AG10803 (cell line): ENCODE measurements at regions not wholly inside any gene's neighbourhood (a gene's known extent, or its start where the extent isn't known, plus 50 kb on each side); places are given as distances from the start of the nearest gene placed in this dataset.

Source experiments
- DNase-seq: peaks from one replicate; pipeline ENCODE4 v3.0.0; 2010; ENCODE audit warnings: low read depth
- H3K4me3 ChIP-seq: 2 replicates; pipeline ENCODE4 v1.5.1; 2011; ENCODE audit warnings: mild to moderate bottlenecking, low read length, control low read depth
- CTCF ChIP-seq: conservative IDR thresholded peaks from 2 replicates; pipeline ENCODE4 v1.5.1; 2011; ENCODE audit warnings: mild to moderate bottlenecking, low read length, control low read depth, inconsistent platforms

- no peak for DNase-seq
- no peak overlapping the region for H3K4me3 ChIP-seq
- no peak for TF ChIP-seq CTCF
Measured at GRCh38 chr12:13816394-13816793, 165.0 kb downstream of the GRIN2B start.

GRCh38 chr12:13812168-13812567 is 169.2 kb downstream of the GRIN2B start:
- DNase-seq, result no peak
- no peak overlapping the region for H3K4me3 ChIP-seq
- no peak for TF ChIP-seq CTCF

GRCh38 chr12:13811061-13811460 is 170.3 kb downstream of the GRIN2B start:
- DNase-seq, result no peak

GRCh38 chr12:13805041-13805440 is 176.4 kb downstream of the GRIN2B start:
- TF ChIP-seq CTCF, result no peak

More at GRCh38 chr12:13811061-13811460, 170.3 kb downstream of the GRIN2B start:
- TF ChIP-seq CTCF, result no peak
- no peak overlapping the region for H3K4me3 ChIP-seq

GRCh38 chr12:13801543-13801942 is 179.9 kb downstream of the GRIN2B start:
- no peak for TF ChIP-seq CTCF
- no peak for DNase-seq
- no peak overlapping the region for H3K4me3 ChIP-seq

More at GRCh38 chr12:13805041-13805440, 176.4 kb downstream of the GRIN2B start:
- no peak overlapping the region for H3K4me3 ChIP-seq
- DNase-seq, result no peak

GRCh38 chr12:13799574-13799973 is 181.8 kb downstream of the GRIN2B start:
- H3K4me3 ChIP-seq, result no peak overlapping the region
- DNase-seq, result no peak
- TF ChIP-seq CTCF, result no peak

- no peak for TF ChIP-seq CTCF
- H3K4me3 ChIP-seq, result no peak overlapping the region
Measured at GRCh38 chr12:13798162-13798561, 183.2 kb downstream of the GRIN2B start.

More at GRCh38 chr12:13798162-13798561, 183.2 kb downstream of the GRIN2B start:
- no peak for DNase-seq
